HEK293T (cell line): ENCODE measurements at regions not wholly inside any gene's neighbourhood (a gene's known extent, or its start where the extent isn't known, plus 50 kb on each side); places are given as distances from the start of the nearest gene placed in this dataset.

Experiments used
- ARNT ChIP-seq: fragments of 450-650 bp; IDR thresholded peaks from 2 replicates; pipeline ENCODE4 v1.6.1; 2017; ENCODE audit warnings: mild to moderate bottlenecking
- BHLHE40 ChIP-seq: fragments of 450-650 bp; IDR thresholded peaks from 2 replicates; pipeline ENCODE4 v1.6.1; 2016; ENCODE audit warnings: mild to moderate bottlenecking, moderate library complexity, borderline replicate concordance
- ELF4 ChIP-seq: fragments of 450-650 bp; IDR thresholded peaks from 2 replicates; pipeline ENCODE4 v1.6.1; 2017; ENCODE audit warnings: antibody characterized with exemption
- FOXA1 ChIP-seq: fragments of 450-650 bp; IDR thresholded peaks from 2 replicates; pipeline ENCODE4 v1.6.1; 2016; ENCODE audit warnings: mild to moderate bottlenecking
- FOXK2 ChIP-seq: fragments of 450-650 bp; IDR thresholded peaks from 2 replicates; pipeline ENCODE4 v1.6.1; 2016; ENCODE audit warnings: mild to moderate bottlenecking
- FOXM1 ChIP-seq: fragments of 450-650 bp; IDR thresholded peaks from 2 replicates; pipeline ENCODE4 v1.6.1; 2017; ENCODE audit warnings: mild to moderate bottlenecking, borderline replicate concordance
- HDGF ChIP-seq: fragments of 450-650 bp; IDR thresholded peaks from 2 replicates; pipeline ENCODE4 v1.6.1; 2017; ENCODE audit warnings: antibody characterized with exemption, borderline replicate concordance
- L3MBTL2 ChIP-seq: fragments of 450-650 bp; conservative IDR thresholded peaks from 2 replicates; pipeline ENCODE4 v1.6.1; 2016; ENCODE audit warnings: mild to moderate bottlenecking
- LEF1 ChIP-seq: fragments of 450-650 bp; IDR thresholded peaks from 2 replicates; pipeline ENCODE4 v1.6.1; 2017; ENCODE audit warnings: mild to moderate bottlenecking, borderline replicate concordance
- NFRKB ChIP-seq: fragments of 450-650 bp; IDR thresholded peaks from 2 replicates; pipeline ENCODE4 v1.6.1; 2016; ENCODE audit warnings: mild to moderate bottlenecking, moderate library complexity
- SP1 ChIP-seq: fragments of 450-650 bp; IDR thresholded peaks from 2 replicates; pipeline ENCODE4 v1.6.1; 2017
- SUZ12 ChIP-seq: fragments of 450-650 bp; IDR thresholded peaks from 2 replicates; pipeline ENCODE4 v1.6.1; 2016; ENCODE audit warnings: mild to moderate bottlenecking

DNA sequence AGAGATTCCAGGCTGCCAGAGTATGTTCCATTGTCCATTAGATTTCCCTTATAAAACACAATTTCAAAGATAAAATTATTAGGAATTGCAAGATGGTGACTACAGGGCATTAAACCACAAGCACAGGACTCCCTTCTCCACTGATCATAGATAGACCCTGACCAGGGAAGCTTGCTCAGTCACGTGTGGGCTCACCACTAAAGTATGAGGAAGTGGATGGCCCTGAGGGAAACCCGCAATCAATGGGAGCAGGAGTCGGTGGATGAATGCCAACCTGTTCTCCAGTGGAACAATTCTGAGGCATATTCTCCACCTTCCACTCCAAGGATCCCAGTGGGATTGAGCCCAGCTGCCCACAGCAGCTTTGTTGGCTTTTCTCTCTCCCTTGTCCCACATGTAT lies 515.7 kb downstream of the BCOR start:
- no peak for TF ChIP-seq NFRKB
- no peak for TF ChIP-seq BHLHE40
- no peak for TF ChIP-seq FOXK2
- TF ChIP-seq SUZ12, result no peak
- TF ChIP-seq L3MBTL2, result no peak
- TF ChIP-seq HDGF, result no peak
- TF ChIP-seq ARNT, result no peak
- TF ChIP-seq LEF1, result no peak
- TF ChIP-seq FOXM1, result no peak
- TF ChIP-seq FOXA1, result no peak
- no peak for TF ChIP-seq ELF4
- no peak for TF ChIP-seq SP1
